OCI-LY7 (cell line): ENCODE measurements at regions not wholly inside any gene's neighbourhood (a gene's known extent, or its start where the extent isn't known, plus 50 kb on each side); places are given as distances from the start of the nearest gene placed in this dataset.

Experiments
- CTCF ChIP-seq: fragments of 200-600 bp; sonication (generic); conservative IDR thresholded peaks from 2 replicates; pipeline ENCODE4 v1.5.1; 2014; ENCODE audit warnings: mild to moderate bottlenecking, antibody characterized with exemption, low read length, moderate library complexity, mixed read lengths
- EZH2phosphoT487 ChIP-seq: fragments of 200-600 bp; sonication (generic); IDR thresholded peaks from 2 replicates; pipeline ENCODE4 v1.6.1; 2018; ENCODE audit warnings: low read depth, borderline replicate concordance, mild to moderate bottlenecking, mixed run types, antibody characterized with exemption, low read length, moderate library complexity, mixed read lengths

- TF ChIP-seq CTCF (no peak), EZH2phosphoT487 (no peak)
Measured at GRCh38 chr6:169367507-169367906, 113.9 kb upstream of the THBS2 start.
